ENCODE measurements at regions not wholly inside any gene's neighbourhood (a gene's known extent, or its start where the extent isn't known, plus 50 kb on each side); places are given as distances from the start of the nearest gene placed in this dataset.
"Not testable (repeated sequence)": the region's sequence is repeated elsewhere in the genome, so short reads cannot be mapped to it uniquely, and the experiment has no call there.

GRCh38 chr13:38072696-38073095 is 203.1 kb upstream of the TRPC4 start:
- no peak for ATAC-seq
- Mint-ChIP-seq H3K27ac (no peak overlapping the region), H3K4me3 (no peak overlapping the region), H3K27me3 (ENCODE audit: insufficient read depth, low read depth, poor library complexity) (no peaks in the 10 kb centered on the region), H3K9me3 (peaks cover 9% of the 10 kb centered on the region; the same call in 2 of the 3 replicates), H3K4me1 (no peaks in the 10 kb centered on the region), H3K36me3 (ENCODE audit: low read depth) (no peaks in the 10 kb centered on the region)
- TF ChIP-seq JUNB (IDR thresholded peaks at IDR 0.05; ENCODE audit: unreplicated experiment): no peak
- no peak for TF ChIP-seq REST (IDR thresholded peaks at IDR 0.05; ENCODE audit: unreplicated experiment)
- no peak for TF ChIP-seq ETS1 (IDR thresholded peaks at IDR 0.05)
- no peak for TF ChIP-seq EZH2 (IDR thresholded peaks at IDR 0.05; ENCODE audit: low read depth, unreplicated experiment)
- TF ChIP-seq ZNF462 (CRISPR knock-in tag; IDR thresholded peaks at IDR 0.05): no peak
- TF ChIP-seq EZH2phosphoT487 (IDR thresholded peaks at IDR 0.05; ENCODE audit: unreplicated experiment): no peak
- TF ChIP-seq CREB1 (CRISPR knock-in tag; IDR thresholded peaks at IDR 0.05; ENCODE audit: low read depth): no peak
- TF ChIP-seq ZNF331 (CRISPR knock-in tag; IDR thresholded peaks at IDR 0.05; ENCODE audit: low read depth): no peak
- TF ChIP-seq NANOG (IDR thresholded peaks at IDR 0.05; ENCODE audit: borderline replicate concordance): no peak
- no peak for TF ChIP-seq STAT1 (IDR thresholded peaks at IDR 0.05; ENCODE audit: unreplicated experiment)
- no peak for DNase-seq (ENCODE audit: low spot score)
- Histone ChIP-seq H3F3A (replicated peaks; ENCODE audit: low read depth) (no peaks in the 10 kb centered on the region), H3K79me2 (replicated peaks; ENCODE audit: insufficient read depth) (no peaks in the 10 kb centered on the region), H3K4me2 (no peak overlapping the region), H3K27me3 (ENCODE audit: insufficient read depth) (no peaks in the 10 kb centered on the region), H3K36me3 (ENCODE audit: insufficient read depth) (no peaks in the 10 kb centered on the region), H2AFZ (no peak overlapping the region), H3K9me2 (ENCODE audit: insufficient read depth) (no peaks in the 10 kb centered on the region), H3K4me3 (no peak overlapping the region), H3K4me1 (ENCODE audit: insufficient read depth) (no peaks in the 10 kb centered on the region), H4K20me1 (replicated peaks; ENCODE audit: insufficient read depth) (no peaks in the 10 kb centered on the region), H3K27ac (ENCODE audit: low read depth) (no peak overlapping the region)

GRCh38 chr13:38071340-38071739 is 201.8 kb upstream of the TRPC4 start:
- H3K27ac Mint-ChIP-seq; H3K27me3 ChIP-seq (ENCODE audit: insufficient read depth); H3K79me2 ChIP-seq (replicated peaks; ENCODE audit: insufficient read depth); H3K4me3 ChIP-seq; ATAC-seq; DNase-seq (ENCODE audit: low spot score); H3K27ac ChIP-seq (ENCODE audit: low read depth); H3K4me1 Mint-ChIP-seq; H3K36me3 ChIP-seq (ENCODE audit: insufficient read depth); H3K4me1 ChIP-seq (ENCODE audit: insufficient read depth); H3K9me2 ChIP-seq (ENCODE audit: insufficient read depth); H3K27me3 Mint-ChIP-seq (ENCODE audit: insufficient read depth, low read depth, poor library complexity); H3K4me2 ChIP-seq; H3K36me3 Mint-ChIP-seq (ENCODE audit: low read depth); H4K20me1 ChIP-seq (replicated peaks; ENCODE audit: insufficient read depth); H2AFZ ChIP-seq; H3K4me3 Mint-ChIP-seq; H3F3A ChIP-seq (replicated peaks; ENCODE audit: low read depth): not testable (repeated sequence)
- H3K9me3 Mint-ChIP-seq: peaks cover 17% of the 10 kb centered on the region
